GM12891 (cell line): ENCODE measurements at regions not wholly inside any gene's neighbourhood (a gene's known extent, or its start where the extent isn't known, plus 50 kb on each side); places are given as distances from the start of the nearest gene placed in this dataset.

Experiments
- POLR2A ChIP-seq: IDR thresholded peaks from 2 replicates; pipeline ENCODE4 v1.6.1; 2011; ENCODE audit warnings: low read depth, low read length, control low read depth
- POLR2AphosphoS5 ChIP-seq: IDR thresholded peaks from 2 replicates; pipeline ENCODE4 v1.6.1; 2011; ENCODE audit warnings: low read depth, low read length, control low read depth
- TAF1 ChIP-seq: IDR thresholded peaks from 2 replicates; pipeline ENCODE4 v1.6.1; 2011; ENCODE audit warnings: low read depth, low read length, control low read depth

GRCh38 chr15:29934251-29934650, 112.0 kb upstream of the TJP1 start:
- TF ChIP-seq POLR2AphosphoS5 (no peak), POLR2A (no peak), TAF1 (no peak)
